ENCODE measurements at regions not wholly inside any gene's neighbourhood (a gene's known extent, or its start where the extent isn't known, plus 50 kb on each side); places are given as distances from the start of the nearest gene placed in this dataset.
"Not testable (repeated sequence)": the region's sequence is repeated elsewhere in the genome, so short reads cannot be mapped to it uniquely, and the experiment has no call there.

GRCh38 chr10:33831591-33831990 is 497.1 kb upstream of the NRP1 start:
- Histone ChIP-seq H3K4me1 (ENCODE audit: insufficient read depth, insufficient read length) (no peaks in the 10 kb centered on the region), H3K9ac (ENCODE audit: insufficient read length, low read depth) (no peak overlapping the region), H3K36me3 (ENCODE audit: insufficient read depth, insufficient read length, low read length) (no peaks in the 10 kb centered on the region), H3K9me3 (ENCODE audit: insufficient read depth, low read length) (no peaks in the 10 kb centered on the region), H3K27me3 (ENCODE audit: insufficient read depth, insufficient read length) (no peaks in the 10 kb centered on the region), H3K4me3 (ENCODE audit: insufficient read length, low read depth) (no peak overlapping the region)
- TF ChIP-seq YY1 (IDR thresholded peaks at IDR 0.05; ENCODE audit: insufficient read depth, insufficient read length): no peak
- no peak for TF ChIP-seq SUZ12 (IDR thresholded peaks at IDR 0.05; ENCODE audit: extremely low read depth, insufficient read depth, insufficient read length)
- TF ChIP-seq ZNF274 (IDR thresholded peaks at IDR 0.05; ENCODE audit: low read depth, low read length): no peak
- DNase-seq (ENCODE audit: low read depth, low spot score): no peak

- not testable (repeated sequence) for H3K4me1 ChIP-seq (ENCODE audit: insufficient read depth, insufficient read length); H3K9ac ChIP-seq (ENCODE audit: insufficient read length, low read depth); H3K36me3 ChIP-seq (ENCODE audit: insufficient read depth, insufficient read length, low read length); H3K4me3 ChIP-seq (ENCODE audit: insufficient read length, low read depth); H3K27me3 ChIP-seq (ENCODE audit: insufficient read depth, insufficient read length); DNase-seq (ENCODE audit: low read depth, low spot score); H3K9me3 ChIP-seq (ENCODE audit: insufficient read depth, low read length)
Measured at GRCh38 chr10:33829899-33830298, 495.4 kb upstream of the NRP1 start.

DNA sequence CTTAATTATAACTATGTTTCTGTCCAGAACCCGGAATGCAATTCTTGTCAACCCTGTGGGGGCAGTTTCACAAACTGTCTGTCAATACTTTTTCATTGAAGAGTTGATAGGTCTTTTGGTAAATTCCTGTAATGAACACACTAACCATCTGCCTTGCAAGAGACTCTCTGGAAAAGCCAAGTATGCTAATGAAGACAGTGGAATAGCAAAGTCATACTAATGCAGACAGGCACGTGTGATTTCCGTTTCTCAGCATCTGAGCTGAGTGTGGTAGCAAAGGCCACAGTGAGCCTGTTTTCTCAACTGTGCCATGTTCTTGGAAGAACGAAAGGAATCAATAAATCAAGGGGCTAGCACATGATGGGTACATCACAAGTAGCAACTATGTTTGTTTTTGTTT is 494.1 kb upstream of the NRP1 start:
- Histone ChIP-seq H3K27me3 (ENCODE audit: insufficient read depth, insufficient read length) (no peaks in the 10 kb centered on the region), H3K9me3 (ENCODE audit: insufficient read depth, low read length) (no peaks in the 10 kb centered on the region), H3K4me1 (ENCODE audit: insufficient read depth, insufficient read length) (no peaks in the 10 kb centered on the region), H3K4me3 (ENCODE audit: insufficient read length, low read depth) (no peak overlapping the region), H3K36me3 (ENCODE audit: insufficient read depth, insufficient read length, low read length) (no peaks in the 10 kb centered on the region), H3K9ac (ENCODE audit: insufficient read length, low read depth) (no peak overlapping the region)
- TF ChIP-seq YY1 (IDR thresholded peaks at IDR 0.05; ENCODE audit: insufficient read depth, insufficient read length) (no peak), SUZ12 (IDR thresholded peaks at IDR 0.05; ENCODE audit: extremely low read depth, insufficient read depth, insufficient read length) (no peak), ZNF274 (IDR thresholded peaks at IDR 0.05; ENCODE audit: low read depth, low read length) (no peak)
- DNase-seq (ENCODE audit: low read depth, low spot score): no peak

- TF ChIP-seq YY1 (IDR thresholded peaks at IDR 0.05; ENCODE audit: insufficient read depth, insufficient read length) (no peak), SUZ12 (IDR thresholded peaks at IDR 0.05; ENCODE audit: extremely low read depth, insufficient read depth, insufficient read length) (no peak), ZNF274 (IDR thresholded peaks at IDR 0.05; ENCODE audit: low read depth, low read length) (no peak)
- no peaks in the 10 kb centered on the region for H3K36me3 ChIP-seq (ENCODE audit: insufficient read depth, insufficient read length, low read length)
Measured at GRCh38 chr10:33826186-33826585, 491.7 kb upstream of the NRP1 start.

GRCh38 chr10:33822774-33823173 is 488.3 kb upstream of the NRP1 start:
- no peak overlapping the region for H3K9ac ChIP-seq (ENCODE audit: insufficient read length, low read depth)
- TF ChIP-seq ZNF274 (IDR thresholded peaks at IDR 0.05; ENCODE audit: low read depth, low read length): no peak
- TF ChIP-seq YY1 (IDR thresholded peaks at IDR 0.05; ENCODE audit: insufficient read depth, insufficient read length): no peak
- TF ChIP-seq SUZ12 (IDR thresholded peaks at IDR 0.05; ENCODE audit: extremely low read depth, insufficient read depth, insufficient read length): no peak
- no peaks in the 10 kb centered on the region for H3K4me1 ChIP-seq (ENCODE audit: insufficient read depth, insufficient read length)
- no peak for DNase-seq (ENCODE audit: low read depth, low spot score)
- H3K9me3 ChIP-seq (ENCODE audit: insufficient read depth, low read length): no peaks in the 10 kb centered on the region
- H3K4me3 ChIP-seq (ENCODE audit: insufficient read length, low read depth): no peak overlapping the region
- no peaks in the 10 kb centered on the region for H3K27me3 ChIP-seq (ENCODE audit: insufficient read depth, insufficient read length)
- H3K36me3 ChIP-seq (ENCODE audit: insufficient read depth, insufficient read length, low read length): no peaks in the 10 kb centered on the region

More at GRCh38 chr10:33826186-33826585, 491.7 kb upstream of the NRP1 start:
- Histone ChIP-seq H3K4me3 (ENCODE audit: insufficient read length, low read depth) (no peak overlapping the region), H3K4me1 (ENCODE audit: insufficient read depth, insufficient read length) (no peaks in the 10 kb centered on the region), H3K9me3 (ENCODE audit: insufficient read depth, low read length) (no peaks in the 10 kb centered on the region), H3K27me3 (ENCODE audit: insufficient read depth, insufficient read length) (no peaks in the 10 kb centered on the region), H3K9ac (ENCODE audit: insufficient read length, low read depth) (no peak overlapping the region)
- no peak for DNase-seq (ENCODE audit: low read depth, low spot score)

- Histone ChIP-seq H3K27me3 (ENCODE audit: insufficient read depth, insufficient read length) (no peaks in the 10 kb centered on the region), H3K36me3 (ENCODE audit: insufficient read depth, insufficient read length, low read length) (no peaks in the 10 kb centered on the region), H3K9ac (ENCODE audit: insufficient read length, low read depth) (no peak overlapping the region), H3K4me1 (ENCODE audit: insufficient read depth, insufficient read length) (no peaks in the 10 kb centered on the region), H3K4me3 (ENCODE audit: insufficient read length, low read depth) (no peak overlapping the region), H3K9me3 (ENCODE audit: insufficient read depth, low read length) (no peaks in the 10 kb centered on the region)
- no peak for DNase-seq (ENCODE audit: low read depth, low spot score)
- no peak for TF ChIP-seq SUZ12 (IDR thresholded peaks at IDR 0.05; ENCODE audit: extremely low read depth, insufficient read depth, insufficient read length)
- TF ChIP-seq YY1 (IDR thresholded peaks at IDR 0.05; ENCODE audit: insufficient read depth, insufficient read length): no peak
- TF ChIP-seq ZNF274 (IDR thresholded peaks at IDR 0.05; ENCODE audit: low read depth, low read length): no peak
Measured at GRCh38 chr10:33820531-33820930, 486.1 kb upstream of the NRP1 start.

DNA sequence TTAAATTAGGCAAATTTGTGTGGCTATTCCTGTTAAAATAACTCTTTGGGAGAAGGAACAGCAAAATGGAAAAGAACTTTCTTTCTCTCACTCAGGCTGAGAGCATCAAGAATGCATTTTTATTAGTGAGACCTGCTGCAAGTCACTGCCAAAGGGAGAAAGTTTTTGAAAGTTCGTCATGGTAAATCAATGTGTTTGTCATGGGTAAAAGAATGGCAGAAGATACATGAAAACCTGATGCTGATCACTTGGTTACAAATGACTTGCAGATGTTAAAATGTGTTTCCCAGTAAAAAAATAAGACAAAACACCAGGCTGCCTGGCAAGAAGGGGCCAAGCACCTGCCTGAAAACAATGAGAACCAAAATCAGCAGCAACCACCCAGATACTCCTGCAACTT is 484.7 kb upstream of the NRP1 start:
- no peaks in the 10 kb centered on the region for H3K27me3 ChIP-seq (ENCODE audit: insufficient read depth, insufficient read length)
- H3K36me3 ChIP-seq (ENCODE audit: insufficient read depth, insufficient read length, low read length): no peaks in the 10 kb centered on the region
- TF ChIP-seq ZNF274 (IDR thresholded peaks at IDR 0.05; ENCODE audit: low read depth, low read length) (no peak), SUZ12 (IDR thresholded peaks at IDR 0.05; ENCODE audit: extremely low read depth, insufficient read depth, insufficient read length) (no peak), YY1 (IDR thresholded peaks at IDR 0.05; ENCODE audit: insufficient read depth, insufficient read length) (no peak)
- H3K9me3 ChIP-seq (ENCODE audit: insufficient read depth, low read length): no peaks in the 10 kb centered on the region
- H3K4me1 ChIP-seq (ENCODE audit: insufficient read depth, insufficient read length): no peaks in the 10 kb centered on the region
- no peak overlapping the region for H3K4me3 ChIP-seq (ENCODE audit: insufficient read length, low read depth)
- no peak for DNase-seq (ENCODE audit: low read depth, low spot score)
- H3K9ac ChIP-seq (ENCODE audit: insufficient read length, low read depth): no peak overlapping the region

- Histone ChIP-seq H3K4me3 (ENCODE audit: insufficient read length, low read depth) (no peak overlapping the region), H3K36me3 (ENCODE audit: insufficient read depth, insufficient read length, low read length) (no peaks in the 10 kb centered on the region), H3K27me3 (ENCODE audit: insufficient read depth, insufficient read length) (no peaks in the 10 kb centered on the region), H3K9me3 (ENCODE audit: insufficient read depth, low read length) (no peaks in the 10 kb centered on the region), H3K4me1 (ENCODE audit: insufficient read depth, insufficient read length) (no peaks in the 10 kb centered on the region), H3K9ac (ENCODE audit: insufficient read length, low read depth) (no peak overlapping the region)
- TF ChIP-seq YY1 (IDR thresholded peaks at IDR 0.05; ENCODE audit: insufficient read depth, insufficient read length) (no peak), SUZ12 (IDR thresholded peaks at IDR 0.05; ENCODE audit: extremely low read depth, insufficient read depth, insufficient read length) (no peak), ZNF274 (IDR thresholded peaks at IDR 0.05; ENCODE audit: low read depth, low read length) (no peak)
- no peak for DNase-seq (ENCODE audit: low read depth, low spot score)
Measured at GRCh38 chr10:33818343-33818742, 483.9 kb upstream of the NRP1 start.

Data from NT2/D1 (cell line).